Renal cortical epithelial cell (primary cell): ENCODE measurements at regions not wholly inside any gene's neighbourhood (a gene's known extent, or its start where the extent isn't known, plus 50 kb on each side); places are given as distances from the start of the nearest gene placed in this dataset.
"Not testable (repeated sequence)": the region's sequence is repeated elsewhere in the genome, so short reads cannot be mapped to it uniquely, and the experiment has no call there.

ENCODE experiments used
- DNase-seq: peaks from one replicate; pipeline ENCODE4 v3.0.0-alpha.2; 2011; ENCODE audit warnings: low read depth

DNA sequence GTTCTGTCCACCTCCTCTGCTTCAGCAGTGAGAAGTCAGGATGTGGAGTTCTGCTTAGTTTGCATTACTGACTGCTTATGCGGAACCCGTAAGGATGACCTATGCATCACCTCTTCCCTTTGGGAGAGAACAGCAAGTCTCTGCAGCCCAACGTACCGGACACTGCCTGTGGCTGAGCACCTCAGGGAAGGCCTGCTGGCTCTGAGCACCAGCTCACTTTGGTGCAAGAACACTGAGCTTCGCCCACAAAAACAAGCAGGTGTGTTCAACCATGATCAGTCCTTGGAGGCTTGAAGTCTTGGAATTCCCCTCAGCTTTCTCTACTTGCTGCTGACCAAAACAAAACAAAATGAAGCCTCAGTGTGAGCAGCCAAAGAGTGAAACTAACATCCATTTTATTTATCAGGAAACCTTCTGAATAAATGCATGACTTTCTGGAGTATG lies 52.7 kb upstream of the NCK2 start:
- DNase-seq: peak; percentile 71

DNA sequence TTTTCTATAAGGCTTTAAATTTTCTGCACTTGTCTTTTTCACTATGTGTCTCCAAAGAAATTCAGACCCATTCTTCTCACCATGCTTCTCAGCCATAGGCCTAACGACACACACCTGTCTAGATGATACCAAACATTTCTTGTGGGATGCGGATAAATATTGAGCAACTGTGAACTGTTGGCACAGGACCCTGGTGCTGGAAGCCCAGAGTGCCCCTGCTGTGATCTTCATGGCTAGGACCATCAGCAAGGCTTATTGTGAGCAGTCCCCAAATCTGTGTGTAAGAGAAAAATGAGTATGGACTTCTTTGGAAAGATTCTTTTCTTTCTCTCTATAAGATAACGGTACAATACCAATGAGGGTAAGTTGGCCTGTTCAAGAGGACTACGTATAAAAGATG lies 54.1 kb upstream of the NCK2 start:
- DNase-seq: no peak

DNA sequence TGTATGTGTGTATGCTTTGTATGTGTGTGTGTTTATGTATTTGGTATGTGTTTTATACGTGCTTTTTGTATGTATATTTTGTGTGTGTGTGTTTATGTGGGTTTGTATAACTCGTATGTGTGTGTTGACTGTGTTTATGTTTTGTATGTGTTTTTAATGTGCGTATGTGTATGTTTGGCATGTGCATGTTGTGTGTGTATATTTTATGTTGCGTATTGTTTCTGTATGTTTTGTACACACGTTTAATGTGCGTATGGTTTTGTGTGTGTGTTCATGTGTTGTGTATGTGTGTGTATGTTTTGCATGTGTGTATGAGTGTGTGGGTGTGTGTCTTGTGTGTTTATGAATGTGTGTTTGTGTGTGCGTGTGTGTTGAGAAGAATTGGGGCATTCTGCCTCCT lies 55.2 kb upstream of the NCK2 start:
- DNase-seq: no peak

DNA sequence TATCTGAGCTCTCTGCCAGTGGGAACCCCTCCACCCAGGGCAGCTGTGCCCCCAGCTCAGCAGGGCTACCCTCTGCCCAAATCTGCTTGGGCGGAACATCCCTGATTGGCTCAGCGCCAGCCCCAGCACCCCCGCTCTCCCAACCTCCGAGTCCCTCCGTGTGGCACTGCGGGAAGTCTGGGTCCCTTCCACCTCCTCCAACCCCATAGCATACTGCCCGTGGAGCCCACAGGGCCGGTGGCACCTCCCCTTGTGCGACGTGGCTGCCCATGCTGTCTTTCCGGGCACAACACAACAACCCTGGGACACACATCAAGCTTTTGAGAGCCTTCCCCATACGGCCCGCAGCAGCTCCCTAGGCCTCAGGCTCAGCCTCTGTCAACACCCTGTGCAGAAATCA lies 55.8 kb upstream of the NCK2 start:
- no peak for DNase-seq

DNA sequence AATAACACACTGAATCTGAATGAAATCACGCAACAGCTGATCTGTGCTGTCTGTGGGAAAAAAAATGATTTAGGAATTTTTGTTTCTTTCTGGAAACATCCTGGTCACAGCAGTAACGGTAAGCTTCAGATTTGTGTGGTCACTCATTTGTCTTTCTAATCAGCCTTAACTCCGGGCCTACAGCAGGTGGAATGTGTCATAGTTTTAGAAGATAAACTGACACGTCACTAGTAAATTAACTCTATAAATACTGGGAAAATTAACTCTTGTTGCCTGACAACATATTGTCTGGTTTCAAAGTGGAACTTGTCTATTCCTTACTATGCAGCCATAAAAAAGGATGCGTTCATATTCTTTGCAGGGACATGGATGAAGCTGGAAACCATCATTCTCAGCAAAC lies 58.1 kb upstream of the NCK2 start:
- no peak for DNase-seq

DNA sequence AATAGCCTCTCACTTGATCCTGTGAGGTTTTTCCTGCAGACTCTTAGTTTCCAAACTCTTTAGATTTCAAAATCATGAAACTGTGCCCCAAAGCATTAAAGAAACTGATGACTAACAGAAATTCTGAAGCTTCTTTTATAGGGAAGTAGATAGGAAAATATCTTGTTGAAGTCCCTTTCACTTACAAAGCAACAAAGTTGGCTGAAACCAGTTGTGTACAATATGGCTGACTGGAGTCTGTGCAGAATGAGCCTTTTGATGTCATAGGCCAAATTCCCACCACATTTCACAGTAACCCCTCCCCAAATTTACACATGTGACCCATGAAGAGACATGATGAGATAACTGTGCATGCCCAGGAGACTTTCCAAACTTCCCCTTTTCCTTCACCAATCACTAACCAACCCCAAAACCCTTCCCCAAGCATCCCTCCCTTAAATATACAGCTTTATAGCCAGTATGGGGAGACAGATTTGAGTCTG lies 61.7 kb upstream of the NCK2 start:
- DNase-seq: peak; percentile 10

DNA sequence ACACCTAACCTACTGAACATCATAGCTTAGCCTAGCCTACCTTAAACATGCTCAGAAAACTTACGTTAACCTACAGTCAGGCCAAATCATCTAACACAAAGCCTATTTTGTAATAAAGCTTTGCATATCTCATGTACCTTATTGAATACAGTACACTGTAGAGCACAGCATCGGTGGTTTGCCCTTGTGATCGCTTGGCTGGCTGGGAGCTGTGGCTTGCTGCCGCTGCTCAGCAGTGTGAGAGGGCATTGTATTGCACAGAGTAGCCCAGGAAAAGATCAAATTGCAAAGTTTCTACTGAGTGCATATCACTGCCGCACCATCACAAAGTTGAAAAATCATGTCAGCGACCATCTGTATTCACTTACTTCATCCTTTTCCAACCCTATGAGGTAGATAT lies 62.3 kb upstream of the NCK2 start:
- DNase-seq: peak; percentile 18

DNA sequence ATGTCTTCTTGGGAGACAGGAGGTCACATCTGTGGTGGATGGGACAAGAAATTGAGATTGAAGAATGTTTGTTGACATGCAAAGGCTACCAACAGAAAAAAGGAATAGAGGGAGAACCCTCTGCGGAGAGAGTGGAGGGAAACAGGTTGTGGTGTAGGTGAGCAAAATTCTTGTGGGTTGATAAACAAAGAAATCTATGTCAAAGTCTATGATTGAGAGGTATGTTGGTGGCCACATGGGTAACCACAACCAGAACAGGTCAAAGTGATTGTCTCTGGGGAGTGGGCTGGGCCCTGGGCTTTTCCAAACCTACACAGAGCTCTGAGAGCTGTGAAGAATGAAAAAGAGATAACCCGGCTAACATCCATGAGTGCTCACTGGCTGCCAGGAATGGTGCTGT lies 62.8 kb upstream of the NCK2 start:
- peak; percentile 21 for DNase-seq

DNA sequence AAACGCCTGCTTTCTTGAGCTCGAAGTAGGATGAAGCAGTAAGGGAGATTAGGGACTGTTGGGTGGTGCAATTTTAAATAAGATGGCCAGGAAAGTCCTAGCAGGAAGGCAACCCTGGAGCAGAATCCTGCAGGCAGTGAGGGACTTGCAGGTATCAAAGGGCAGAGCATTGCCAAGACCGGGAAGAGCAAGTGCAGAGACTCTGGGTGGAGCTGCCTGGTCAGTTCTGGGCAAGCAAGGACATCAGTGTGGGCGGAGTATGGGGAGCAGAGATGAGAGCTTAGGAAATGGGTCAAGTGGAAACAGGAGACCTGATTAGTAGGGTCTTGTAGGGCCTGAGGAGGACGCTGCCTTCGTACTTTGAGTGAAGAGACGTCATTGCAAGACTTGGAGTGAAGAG lies 64.4 kb upstream of the NCK2 start:
- no peak for DNase-seq

DNA sequence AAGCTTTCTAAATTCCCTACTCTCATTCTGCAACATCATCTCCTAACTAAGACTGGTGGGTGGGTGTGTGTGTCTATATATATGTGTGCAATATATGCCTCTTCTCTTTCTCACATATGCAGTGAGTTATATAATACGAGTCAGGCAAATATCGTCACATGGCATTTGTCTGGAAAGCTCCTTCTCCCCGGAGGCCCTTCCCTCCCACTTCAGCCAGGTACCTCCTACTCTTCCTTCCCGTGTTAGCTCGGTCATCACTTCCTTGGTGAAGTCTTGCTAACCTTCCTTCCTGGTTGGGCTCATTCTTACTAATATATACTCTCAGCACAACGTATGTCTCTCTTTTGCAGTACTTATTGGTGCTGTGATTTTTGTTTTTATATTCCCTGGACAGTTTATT lies 66.4 kb upstream of the NCK2 start:
- no peak for DNase-seq

DNA sequence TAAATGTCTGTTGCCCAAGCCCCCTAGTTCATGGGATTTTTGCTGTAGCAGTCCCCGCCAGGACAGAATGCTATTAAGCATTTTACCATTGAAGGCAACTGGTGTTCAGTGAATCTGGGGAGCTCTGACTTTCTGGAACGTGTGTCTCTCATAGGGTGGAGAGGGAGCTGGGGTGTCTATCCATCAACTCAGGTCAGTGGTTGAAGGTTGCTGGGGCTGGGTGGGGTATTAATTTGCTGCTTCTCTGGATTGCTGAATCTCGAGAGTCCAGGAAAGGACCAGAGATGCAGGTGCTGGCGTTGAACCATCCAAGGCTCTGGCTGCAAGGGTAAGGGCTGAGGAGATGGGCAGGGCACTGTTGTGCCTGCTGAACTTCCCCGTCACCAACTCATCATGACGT lies 66.8 kb upstream of the NCK2 start:
- DNase-seq: no peak

DNA sequence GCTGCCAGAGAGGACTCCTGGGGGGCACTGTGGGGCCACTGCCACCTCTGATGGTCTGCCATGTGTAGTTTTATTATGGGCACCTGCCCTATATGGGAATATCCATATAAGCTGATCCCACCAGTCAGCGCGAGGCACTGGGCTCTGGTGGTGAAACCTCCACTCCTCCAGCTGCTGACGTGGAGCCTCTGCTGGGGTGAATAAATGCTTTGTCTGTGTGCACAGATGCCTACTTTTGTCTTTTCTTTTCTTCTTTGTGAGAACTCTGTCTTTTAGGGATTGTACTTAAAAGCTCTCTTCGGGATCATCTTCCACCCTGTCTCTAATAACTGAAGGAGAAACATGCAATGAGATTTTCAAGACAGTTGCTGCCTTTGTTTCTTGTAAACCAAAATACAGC lies 68.9 kb upstream of the NCK2 start:
- no peak for DNase-seq

DNA sequence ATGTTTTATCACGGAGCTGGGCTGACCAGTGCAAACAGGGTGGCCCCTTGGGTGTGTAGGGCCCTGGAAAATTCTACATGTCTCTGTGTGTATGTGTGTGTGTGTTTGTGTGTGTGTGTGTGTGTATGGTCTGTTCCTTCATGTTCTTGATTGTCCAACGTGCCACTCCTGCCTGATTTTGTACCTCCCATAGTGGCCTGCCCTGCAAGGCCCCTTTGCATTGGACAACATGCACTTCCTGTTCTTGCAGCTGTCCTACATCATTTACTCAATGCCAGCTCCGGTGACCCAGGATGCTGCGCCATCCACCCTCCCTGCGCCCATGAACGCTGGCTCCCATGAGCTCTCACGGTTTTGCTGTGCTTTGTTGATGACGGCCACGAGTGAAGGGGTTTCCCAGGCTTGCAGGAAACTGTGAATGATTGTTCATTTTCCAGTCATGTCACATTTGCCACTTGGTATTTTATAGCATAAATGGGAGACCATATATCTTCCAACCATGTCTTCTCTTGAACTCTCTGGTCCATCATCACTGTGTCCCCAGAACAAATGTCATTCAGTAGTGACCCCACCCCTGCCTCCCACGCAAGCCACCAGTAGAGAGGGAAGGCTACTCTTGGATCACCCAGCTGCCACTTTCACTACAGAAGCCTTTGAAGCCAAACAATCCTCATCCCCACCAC lies 69.7 kb upstream of the NCK2 start:
- no peak for DNase-seq

DNA sequence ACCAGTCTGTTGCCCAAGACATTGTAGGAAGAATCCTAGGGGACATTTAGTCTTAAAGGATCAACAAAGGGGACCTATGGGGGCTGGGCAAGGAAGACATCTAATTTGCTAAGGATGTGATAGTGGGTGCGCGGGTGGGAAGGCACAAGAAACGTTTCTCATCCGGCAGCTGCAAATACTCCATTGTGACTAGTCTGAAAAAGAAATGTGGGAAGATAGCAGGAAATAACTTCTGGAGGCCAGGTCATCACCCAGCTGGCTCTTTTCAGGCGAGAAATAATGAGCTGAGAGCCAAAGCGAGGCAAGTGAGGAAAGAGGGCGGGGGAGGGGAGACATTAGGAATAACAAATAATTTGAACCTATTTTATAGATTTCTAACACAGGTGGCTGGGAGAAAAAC lies 70.3 kb upstream of the NCK2 start:
- DNase-seq: no peak

DNA sequence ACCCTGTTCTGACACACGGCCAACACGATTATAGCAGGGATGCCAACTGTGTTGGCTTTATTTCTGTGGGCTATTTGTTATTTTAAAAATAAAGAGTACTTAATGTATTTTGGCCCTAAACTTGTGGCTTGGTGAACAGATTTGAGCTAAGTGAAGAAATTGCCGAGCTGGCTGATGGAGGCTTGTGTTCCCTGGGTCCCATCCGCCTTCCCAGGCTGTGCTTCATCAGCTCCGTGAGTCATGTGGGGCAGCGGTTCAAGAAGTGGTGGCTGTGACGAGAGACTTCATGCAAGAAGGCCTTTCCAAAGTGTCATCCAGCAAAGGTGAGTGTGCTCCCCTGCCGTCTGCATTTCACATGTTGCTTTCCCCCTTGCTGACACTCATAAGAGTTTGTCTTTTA lies 73.6 kb upstream of the NCK2 start:
- DNase-seq: peak; percentile 11

DNA sequence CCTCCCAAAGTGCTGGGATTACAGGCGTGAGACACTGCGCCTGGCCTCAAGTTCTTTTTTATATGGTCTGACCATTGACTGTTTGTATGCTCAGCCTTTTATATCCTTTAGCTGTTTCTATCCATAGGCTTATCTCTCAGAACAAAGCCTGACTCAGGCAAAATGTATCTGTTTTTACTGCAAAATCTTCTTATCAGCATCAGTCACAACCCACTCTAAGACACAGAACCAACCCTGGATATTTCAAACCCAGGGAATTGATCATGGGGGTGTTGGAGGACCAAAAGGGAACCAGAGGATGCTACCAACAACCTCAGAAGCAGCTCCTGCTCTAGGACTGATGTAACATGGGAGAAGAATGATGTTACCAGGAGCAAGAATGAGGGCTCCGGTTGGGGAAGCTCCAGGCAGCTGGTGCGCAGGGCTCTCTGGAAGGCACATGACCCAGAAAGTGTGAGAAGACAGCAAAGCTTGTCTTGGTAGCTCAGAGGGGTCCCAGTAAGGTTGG lies 75.3 kb upstream of the NCK2 start:
- DNase-seq: no peak

DNA sequence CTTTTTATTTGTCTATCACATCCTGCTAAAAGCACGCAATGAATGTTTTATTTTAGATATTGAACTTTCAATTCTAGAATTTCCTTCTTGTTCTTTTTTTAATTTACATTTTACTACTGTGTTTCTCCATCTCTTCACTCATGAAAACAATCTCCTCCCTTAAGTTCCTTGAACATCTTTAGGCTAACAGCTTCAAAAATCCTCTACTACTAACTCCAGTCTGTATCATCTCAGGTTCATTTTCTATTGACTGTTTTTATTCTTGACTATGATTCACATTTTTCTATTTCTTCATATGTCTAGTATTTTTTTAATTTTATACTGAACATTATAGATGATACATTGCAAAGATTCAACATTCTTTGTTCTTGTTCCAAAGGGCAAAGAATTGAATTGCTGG lies 79.2 kb upstream of the NCK2 start:
- no peak for DNase-seq

DNA sequence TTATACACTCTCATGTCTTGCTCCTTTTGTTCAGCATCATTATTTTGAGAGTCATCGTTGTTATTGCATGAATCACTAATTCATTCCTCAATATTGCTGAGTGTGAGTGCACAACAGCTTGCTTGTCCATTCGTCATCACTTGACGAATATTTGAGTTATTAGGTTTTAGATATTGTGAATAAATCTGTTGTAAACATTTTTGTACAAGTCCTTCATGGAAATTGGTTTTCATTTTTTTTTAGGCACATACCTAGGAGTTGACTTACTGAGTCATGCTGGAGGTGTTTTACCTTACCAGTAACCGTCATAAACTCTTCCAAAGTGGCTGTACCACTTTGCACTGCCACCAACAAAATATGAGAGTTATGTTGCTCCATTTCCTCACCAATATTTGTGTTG lies 84.2 kb upstream of the NCK2 start:
- no peak for DNase-seq

DNA sequence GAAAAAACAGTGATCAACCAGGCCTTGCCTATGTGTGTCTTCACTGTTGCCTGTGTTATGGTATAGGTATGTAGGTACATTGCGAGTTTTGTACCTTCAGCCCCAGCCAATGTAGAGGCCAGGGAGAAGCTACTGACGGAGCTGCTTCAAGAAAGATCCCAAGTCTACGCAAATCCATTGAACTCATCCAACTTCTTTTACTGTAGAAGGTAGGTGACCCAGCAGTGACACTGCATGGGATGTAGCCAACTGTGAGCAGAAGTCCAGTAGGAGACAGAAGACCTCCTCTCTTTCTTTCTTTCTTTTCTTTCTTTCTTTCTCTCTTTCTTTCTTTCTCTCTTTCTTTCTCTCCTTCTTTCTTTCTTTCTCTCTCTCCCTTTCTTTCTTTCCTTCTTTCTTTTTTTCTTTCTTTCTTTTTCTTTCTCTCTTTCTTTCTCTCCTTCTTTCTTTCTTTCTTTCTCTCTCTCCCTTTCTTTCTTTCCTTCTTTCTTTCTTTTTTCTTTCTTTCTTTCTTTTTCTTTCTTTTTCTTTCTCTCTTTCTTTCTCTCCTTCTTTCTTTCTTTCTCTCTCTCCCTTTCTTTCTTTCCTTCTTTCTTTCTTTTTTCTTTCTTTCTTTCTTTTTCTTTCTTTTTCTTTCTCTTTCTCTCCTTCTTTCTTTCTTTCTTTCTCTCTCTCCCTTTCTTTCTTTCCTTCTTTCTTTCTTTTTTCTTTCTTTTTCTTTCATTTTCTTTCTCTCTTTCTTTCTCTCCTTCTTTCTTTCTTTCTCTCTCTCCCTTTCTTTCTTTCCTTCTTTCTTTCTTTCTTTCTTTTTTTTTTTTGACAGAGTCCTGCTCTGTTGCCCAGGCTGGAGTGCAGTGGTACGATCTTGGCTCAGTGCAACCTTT lies 88.7 kb upstream of the NCK2 start:
- DNase-seq: not testable (repeated sequence)

DNA sequence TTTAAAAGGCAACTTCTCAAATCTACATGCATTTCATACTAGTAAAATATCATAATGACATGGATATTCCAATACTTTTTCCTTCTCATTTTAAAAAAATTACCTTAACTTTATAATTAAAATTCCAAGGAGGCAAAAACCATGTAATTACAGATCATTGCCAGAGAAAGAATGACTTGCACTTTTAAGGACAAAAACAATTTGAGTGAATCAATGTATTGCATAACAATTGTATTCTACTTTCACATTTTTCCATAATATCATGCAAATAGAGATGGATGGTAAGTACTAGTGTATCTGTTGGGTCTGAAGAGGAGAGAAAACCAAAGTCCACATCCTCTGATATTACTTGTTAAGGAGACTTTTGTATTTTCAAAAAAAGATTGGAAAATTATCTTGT lies 89.5 kb upstream of the NCK2 start:
- peak; percentile 72 for DNase-seq

DNA sequence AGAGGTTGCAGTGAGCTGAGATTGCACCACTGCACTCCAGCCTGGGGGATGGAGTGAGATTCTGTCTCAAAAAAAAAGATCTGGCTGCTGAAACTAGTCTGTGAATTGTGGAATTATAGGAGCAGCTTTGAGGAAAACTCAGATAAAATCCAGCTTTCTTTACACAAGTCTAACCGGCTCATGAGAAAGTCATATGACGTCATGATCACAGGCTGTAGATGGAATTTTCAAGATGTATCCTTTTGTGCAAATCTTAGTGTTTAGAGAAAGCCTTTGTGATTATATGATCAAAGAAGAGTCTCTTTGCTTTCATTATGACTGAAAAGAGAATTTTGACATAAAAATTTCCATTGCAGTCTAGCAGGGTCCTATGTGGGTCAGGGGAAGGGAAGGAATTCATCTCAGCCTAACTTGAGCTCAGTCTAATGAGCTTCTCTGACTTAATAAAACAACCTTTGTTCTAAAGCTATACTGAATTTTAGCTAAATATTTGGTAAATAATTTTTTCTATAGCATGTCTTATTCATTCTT lies 90.2 kb upstream of the NCK2 start:
- no peak for DNase-seq

DNA sequence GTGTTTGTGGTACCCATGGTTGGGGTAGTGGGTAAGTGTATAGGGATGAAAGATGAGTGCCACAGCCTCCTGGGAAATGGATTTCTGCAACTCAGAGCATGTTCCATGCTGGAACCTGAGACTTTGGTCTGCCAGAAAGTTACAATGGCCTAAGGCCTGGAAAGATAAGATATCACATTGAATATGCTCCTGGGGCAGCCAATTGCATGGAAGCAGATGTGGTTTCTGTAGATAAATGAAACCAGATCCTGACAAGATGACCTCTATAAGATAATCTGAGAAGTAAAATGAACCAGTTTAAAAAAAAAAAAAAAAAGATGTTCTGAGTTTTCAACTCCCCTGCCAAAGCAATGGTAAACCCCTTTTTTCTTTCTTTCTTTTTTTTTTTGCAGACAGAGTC lies 91.4 kb upstream of the NCK2 start:
- DNase-seq: no peak
